HG02938 (cell line): ENCODE measurements at regions not wholly inside any gene's neighbourhood (a gene's known extent, or its start where the extent isn't known, plus 50 kb on each side); places are given as distances from the start of the nearest gene placed in this dataset.

Experiments
- ATAC-seq: cut with Tn5 transposase; IDR thresholded peaks from one replicate; pipeline ENCODE4 v1.9.1; 2021; ENCODE audit warnings: mild to moderate bottlenecking, moderate library complexity; ENCODE audit not compliant: unreplicated experiment

DNA sequence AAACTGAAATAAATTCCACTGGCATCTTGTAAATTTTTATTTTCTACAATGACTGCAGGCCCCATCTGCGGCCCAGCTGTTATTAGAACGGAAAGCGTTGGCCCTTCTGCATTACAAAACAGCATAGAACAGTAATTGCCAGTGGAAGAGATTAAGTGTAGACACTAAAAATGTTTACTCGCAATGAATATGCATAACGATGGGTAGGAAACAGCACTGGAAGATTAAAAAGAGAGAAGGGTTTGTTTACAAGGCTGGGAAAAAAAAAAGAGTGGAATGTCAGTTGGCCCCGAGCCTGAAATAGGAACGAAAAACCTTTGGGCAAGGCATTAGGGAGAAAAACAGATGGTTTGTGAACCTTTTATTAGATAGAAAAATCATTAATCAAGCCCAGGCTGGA, 275.9 kb upstream of the TCF4 start:
- ATAC-seq: no peak

DNA sequence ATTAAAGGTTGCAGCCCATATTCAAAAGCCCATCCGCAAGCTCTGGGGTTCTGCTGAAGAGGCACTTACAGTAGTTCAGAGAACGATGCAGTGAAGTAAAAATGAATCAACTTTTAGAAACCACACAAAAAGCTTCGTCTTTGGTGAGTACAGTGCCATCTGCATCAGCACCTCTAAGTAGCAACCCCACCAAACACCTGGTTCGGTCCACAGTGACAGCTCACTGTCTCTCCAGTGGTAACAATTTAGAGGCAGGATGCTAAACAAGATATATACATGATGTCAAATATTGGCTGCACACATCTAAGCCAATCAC, 275.4 kb upstream of the TCF4 start:
- ATAC-seq: no peak

DNA sequence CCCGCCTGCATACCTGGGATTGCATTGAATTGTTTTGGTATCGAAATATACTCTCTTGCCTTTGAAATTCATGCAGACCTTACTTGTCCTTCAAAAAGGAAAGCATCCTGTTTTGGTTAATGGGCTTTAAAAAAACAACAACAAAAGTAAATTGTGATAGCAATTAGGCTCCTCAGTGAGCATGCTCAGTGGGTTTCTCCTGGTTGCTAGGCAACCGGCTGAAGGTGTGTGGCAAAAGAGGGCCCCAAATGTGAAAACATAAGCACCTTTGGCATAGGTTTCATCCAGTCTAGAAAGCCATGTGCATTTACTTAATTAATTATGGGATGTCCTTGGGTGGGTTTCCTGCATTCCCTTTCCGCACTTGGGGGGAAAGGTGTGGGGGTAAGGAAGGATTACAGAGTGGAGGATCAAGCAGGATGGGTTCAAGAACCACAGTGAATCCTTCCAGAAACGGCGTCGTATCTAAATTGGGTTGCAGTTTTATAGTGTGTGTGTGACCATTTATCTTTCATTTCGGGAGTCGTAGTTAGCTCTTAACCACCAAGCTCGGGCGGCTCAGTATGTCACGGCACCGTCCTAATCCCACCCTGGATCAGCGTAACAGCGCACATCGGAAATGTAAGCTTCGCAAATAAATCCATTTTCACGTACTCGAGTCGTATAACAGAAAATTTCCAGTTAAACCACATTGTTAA, 274.9 kb upstream of the TCF4 start:
- no peak for ATAC-seq

DNA sequence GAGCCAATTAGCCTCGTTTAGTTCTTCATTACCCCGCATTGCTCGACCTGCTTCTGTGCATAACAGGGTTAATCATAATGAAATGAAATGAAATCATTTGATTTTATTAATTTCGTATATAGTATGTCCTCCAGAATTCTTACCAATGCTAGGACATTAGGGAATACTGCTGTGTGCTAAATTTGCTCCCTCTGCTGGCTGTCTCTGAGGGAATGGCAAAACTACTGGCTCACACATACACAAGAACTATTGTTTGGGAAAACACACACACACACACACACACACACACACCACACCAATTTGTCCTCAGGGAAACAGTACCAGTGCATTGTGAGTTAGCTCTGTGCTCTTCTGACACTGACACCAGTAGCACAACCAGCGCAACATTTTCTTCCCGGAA, 273.3 kb upstream of the TCF4 start:
- no peak for ATAC-seq

DNA sequence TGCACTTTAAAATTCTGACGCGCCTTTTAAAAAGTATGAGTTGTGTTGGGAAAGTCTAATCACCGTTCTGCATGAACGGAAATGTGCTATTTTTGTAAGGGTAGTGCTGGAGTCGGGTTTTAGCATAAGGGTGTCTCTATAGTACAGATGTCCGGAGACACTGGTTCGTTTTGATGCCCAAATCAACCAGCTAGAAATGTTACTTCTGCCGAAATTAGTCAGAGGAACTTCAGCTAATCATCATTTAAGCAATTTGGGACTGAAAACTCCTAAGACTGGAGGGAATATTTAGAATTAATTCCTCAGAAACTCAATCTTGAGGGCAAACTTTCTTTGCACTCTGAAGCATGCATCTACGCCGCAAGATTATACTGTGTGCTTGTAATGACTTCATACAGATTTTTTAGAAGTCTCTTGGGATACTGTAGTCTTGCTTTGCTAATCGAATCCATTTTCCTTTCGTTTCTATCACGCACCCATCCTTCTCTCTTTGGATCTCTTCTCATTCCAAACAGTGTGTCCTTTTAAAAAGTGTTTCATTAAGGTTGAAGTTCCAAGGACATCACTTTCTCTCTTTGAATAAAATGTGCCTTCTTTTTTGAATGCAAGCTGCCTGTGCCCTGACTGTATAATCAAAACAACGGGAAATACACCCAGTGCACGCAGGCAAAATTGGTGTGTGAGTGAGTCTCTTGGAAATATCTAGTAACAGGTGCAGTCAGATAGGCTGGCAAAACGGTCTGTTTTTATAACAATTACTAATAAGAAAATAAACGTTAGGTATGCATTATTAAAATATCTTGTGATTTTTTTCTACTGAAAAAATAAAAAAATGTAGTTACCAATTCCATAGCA, 270.9 kb upstream of the TCF4 start:
- no peak for ATAC-seq

DNA sequence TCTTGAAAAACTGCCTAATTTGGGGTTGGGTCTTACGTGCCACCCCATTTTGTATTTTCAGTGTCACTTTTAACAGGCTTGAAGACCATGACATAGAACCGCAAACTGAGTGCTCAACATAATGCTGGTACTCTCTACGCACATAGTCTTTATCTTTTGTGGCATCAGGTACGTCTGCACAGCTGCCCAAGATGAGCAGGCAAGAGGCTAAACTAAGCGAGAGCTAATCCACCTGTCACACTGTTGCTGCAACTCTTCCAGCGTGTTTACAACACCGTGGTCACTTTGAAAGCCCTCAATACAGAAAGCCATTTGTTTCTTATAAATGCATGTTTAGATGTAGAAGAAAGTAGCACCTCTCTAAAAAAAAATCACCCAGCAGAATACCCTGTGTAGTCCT, 270.0 kb upstream of the TCF4 start:
- no peak for ATAC-seq

DNA sequence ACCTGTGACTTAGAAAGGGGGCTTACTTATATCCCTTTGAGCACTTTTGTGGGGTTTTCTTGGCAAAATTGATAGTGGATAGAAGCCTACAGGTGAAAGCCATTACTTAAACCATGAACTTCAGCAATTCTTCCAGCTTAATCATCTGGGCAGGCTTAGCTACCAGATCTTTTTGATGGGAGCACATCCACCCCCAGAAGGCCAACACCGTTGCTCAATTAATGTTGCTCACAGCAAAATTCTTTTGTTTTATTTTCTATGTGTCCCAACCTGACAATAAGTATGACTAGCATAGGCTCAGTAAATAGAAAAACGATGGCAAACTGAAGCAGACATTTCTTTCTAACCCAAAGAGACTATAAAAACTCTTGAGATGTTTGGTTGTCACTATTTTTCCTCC, 269.4 kb upstream of the TCF4 start:
- ATAC-seq: no peak

DNA sequence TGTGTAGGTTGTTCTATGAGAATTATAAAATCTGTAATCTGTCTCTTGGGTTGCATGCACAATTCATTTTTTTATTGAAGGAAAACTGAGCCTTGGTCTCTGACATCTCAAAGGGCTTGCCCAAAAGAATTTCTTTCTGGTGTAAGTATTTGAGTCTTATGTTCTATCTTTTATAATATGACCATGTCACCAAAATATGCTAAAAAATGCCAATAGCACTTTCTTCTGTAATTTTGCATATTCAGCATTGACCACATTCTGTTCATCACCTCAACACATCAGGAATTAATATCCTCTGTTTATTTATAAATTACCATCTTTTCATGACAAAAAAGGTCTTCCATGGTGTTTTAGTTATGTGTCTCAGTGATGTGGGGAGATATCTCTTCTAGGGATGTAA, 268.7 kb upstream of the TCF4 start:
- no peak for ATAC-seq

DNA sequence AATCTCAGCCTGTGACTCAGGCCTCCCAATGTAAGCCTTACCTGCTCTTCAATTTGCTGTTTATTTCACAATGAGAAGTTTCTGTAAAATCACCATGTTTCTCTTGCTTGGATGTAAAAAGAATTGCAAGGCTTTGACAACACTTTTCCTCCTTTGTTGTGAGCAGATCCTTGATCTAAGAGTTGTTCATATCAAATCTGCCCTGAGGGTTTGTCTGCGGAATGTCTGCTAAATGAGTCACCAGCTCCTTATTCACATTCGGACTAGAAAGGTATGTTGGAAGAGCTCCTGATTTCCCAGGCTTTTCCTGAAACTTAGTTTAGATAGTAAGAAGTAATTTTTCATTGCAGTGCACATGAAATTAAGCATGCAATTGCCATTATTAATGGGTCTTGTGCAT, 268.2 kb upstream of the TCF4 start:
- no peak for ATAC-seq

DNA sequence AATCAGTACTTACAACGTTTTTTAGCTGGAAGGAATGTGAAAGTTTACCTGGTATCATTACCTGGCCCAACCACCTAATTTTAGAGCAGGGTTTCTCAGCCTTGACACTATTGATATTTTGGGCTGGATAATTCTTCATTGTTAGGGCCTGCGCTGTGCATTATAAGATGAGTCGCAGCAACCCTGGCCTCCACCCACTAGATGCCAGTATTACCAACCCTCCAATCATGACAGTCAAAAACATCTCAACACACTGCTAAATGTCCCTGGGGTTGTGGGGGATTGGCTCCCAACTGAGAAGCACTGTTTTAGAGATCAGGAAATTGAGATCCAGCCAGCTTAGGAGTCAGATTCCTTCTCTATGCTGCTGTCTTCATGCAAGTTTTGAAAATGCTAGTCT, 265.3 kb upstream of the TCF4 start:
- ATAC-seq: no peak

DNA sequence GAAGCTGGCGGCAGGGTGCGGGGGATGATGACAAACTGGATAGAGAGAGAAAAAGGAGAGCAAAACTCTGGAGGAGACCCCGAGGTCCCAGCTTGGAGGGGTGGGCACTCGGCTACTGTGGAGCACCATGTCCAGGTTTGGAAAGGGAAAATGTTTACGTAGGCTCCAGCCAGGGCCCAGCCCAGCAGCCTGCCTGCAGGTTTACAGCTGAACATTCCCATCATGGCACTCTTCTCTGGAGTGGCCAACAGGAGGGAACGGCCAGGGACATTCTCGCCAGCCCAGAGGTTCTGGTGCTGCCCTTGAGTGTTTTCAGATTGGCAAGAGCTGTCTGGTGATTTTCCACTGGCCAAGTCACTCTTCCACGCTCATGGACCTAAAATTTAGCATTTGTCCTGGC, 262.9 kb upstream of the TCF4 start:
- ATAC-seq: no peak

DNA sequence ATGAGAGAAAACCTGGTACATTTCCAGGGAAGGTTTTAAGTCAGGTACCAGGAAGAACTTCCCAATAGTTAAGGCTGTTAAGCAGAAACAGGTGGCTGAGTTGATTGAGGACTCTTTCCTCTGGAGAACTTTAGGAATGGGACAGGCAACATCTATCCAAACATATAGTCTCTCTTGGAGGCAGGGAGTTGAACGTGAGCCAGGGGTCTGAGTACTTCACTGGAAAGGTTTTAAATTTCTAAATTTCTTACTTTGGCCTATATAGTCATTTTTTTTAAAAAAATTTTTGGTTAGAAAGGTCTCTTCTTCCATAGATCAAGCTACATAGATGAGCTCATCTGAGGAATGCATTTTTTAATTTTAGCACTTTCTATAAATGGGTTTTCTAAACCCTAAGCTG, 261.4 kb upstream of the TCF4 start:
- no peak for ATAC-seq

DNA sequence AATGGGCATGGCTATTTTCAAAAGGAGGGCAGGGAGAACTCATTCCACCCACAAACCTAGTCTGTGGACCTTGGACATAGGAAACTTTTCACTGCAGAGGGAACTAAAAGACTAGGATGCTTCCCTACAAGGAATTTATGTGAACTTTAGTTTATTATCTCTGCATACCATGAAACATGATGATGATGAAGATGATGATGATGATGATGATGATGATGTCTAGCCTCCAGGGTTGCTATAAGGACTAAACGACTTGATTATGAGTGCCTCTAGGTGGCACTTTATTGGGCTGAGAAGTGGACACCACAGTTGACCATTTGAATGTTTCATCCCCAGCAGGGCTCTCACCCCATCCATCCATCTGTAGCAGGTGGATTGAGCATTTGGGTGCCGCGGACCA, 260.0 kb upstream of the TCF4 start:
- no peak for ATAC-seq

DNA sequence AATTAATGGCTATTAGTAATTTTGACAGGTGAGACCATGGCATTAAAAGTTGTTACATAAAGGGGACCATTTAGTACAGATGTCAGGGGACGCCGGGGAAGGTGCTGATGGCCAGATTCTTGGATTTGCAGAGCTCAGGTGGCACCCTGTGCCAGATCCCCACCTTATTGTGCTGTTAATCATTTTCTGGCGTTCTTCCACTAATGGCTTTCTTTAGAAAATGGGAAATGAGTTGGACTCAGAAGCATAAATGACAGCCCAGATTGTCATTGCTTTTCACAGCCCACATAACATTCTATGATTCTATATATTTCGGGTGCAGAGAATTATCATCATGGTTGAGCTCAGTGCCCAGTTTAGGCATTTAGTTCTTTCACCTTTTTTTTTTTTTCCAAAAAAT, 257.2 kb upstream of the TCF4 start:
- ATAC-seq: no peak

DNA sequence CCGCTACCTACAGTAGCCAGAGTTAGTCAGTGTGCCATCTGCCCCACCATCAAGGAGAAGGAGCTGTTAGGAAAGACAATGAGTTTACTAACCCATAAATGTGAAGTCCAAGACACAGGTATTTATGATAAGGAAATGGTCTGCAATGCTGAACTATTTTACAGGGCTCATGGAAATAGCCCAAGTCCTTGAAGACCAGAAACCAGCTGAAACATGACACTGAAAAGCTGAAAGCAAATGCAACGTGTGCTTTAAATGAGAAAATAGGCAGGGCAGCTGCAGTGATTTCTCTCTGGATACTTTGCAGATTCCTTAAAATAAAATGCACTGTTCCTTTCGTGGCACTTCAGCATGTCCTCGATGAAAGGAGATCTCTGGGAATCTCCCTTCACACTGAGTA, 256.4 kb upstream of the TCF4 start:
- ATAC-seq: no peak

DNA sequence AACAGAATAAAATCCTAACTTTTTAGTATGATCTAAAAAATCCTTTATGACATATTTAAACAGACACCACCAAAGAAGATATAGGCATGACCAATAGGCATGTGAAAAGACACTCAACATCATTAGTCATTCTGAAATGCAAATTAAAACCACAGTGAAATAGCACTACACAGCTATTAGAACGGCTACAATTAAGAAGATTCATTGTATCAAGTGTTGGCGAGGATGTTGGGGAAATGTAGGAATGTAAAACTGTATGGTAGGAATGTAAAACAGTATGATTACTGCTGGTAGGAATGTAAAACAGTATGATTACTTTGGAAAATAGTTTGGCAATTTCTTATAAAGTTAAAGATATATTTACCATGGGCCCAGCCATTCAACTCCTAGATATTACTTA, 253.3 kb upstream of the TCF4 start:
- ATAC-seq: no peak

DNA sequence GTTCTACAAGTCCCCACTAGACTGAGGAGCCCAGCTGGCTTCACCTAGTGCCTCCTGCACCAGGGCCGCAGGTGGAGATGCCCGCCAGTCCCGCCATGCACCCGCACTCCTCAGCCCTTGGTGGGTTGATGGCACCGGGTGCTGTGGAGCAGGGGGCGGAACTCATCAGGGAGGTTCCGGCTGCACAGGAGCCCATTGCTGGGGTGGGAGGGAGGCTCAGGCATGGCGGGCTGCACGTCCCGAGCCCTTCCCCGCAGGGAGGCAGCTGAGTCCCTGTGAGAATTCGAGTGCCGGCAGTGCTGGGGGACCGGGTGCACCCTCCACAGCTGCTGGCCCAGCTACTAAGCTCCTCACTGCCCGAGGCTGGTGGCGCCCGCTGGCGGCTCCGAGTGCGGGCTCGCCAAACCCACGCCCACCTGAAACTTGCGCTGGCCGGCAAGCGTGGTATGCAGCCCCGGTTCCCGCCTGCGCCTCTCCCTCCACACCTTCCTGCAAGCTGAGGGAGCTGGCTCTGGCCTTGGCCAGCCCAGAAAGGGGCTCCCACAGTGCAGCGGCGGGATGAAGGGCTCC, 252.7 kb upstream of the TCF4 start:
- no peak for ATAC-seq

DNA sequence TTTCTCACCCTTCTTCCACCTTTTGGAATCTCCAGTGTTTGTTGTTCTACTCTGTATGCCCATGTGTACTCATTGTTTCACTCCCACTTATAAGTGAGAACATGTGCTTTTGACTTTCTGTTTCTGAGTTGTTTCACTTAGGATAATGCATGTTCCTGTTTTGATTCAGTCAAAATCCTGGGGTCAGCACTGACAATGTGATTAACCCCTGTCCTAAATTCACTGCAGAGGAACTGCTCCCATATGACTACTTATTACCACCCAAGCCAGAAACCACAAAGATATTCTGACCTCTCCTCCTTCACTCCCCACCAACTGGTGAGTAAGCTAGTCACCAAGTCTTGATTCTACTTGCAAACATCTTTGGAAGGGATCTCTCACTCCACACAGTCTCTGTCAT, 251.4 kb upstream of the TCF4 start:
- no peak for ATAC-seq

DNA sequence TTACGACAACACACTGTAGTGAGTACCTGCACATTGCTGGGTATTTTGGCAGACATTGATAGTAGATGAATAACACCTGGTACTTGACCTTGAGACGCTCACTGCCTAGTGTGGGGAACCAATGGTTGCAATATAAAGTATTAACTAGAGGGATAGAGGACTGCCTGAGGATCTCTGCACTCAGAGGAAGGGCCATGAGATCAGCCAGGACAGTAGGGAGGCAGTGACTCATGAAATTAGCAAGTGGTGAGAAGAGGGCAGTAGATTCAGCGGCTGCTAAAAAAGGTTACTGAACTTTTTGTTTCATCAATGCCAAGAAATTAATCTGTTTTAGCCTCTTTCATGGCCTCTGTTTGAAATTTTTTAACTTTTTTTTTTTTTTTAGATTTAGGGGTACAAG, 250.8 kb upstream of the TCF4 start:
- no peak for ATAC-seq

DNA sequence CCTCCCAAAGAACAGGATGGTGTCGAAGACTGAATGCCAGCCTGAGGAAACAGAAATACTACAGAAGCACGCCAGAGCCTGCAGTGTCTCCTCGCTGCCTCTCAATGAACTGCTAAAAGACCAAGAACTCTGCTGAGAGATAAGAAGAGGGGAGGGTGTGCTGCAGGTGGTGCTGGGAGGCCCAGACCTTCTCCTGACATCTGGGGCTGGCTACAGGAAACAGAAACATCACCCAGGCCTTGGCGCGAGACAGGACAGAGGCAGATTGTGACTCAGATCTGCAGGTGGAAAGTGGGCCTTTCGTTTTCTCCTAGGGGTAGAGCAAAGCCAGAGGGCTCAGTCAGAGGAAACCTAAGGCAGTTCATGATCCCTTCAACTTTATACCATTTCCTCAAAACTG, 250.3 kb upstream of the TCF4 start:
- no peak for ATAC-seq

DNA sequence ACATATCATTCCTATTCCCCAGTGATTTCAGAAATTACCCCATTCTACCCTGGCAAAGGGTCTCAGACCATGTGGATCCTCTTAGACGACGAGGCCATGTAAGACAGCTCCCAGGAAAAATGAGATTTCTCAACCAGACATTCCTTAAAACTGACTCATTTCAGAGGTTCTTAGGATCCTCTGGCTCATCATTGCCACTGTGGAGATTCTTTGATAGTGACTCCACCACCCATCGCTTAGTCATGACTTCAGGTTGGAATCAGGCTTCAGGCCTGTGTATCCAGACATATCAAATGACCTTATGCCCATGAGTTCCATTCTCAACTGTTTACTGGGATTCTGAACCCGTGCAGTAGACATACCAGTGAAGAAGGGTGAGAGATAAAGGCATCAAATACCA, 245.6 kb upstream of the TCF4 start:
- ATAC-seq: no peak

DNA sequence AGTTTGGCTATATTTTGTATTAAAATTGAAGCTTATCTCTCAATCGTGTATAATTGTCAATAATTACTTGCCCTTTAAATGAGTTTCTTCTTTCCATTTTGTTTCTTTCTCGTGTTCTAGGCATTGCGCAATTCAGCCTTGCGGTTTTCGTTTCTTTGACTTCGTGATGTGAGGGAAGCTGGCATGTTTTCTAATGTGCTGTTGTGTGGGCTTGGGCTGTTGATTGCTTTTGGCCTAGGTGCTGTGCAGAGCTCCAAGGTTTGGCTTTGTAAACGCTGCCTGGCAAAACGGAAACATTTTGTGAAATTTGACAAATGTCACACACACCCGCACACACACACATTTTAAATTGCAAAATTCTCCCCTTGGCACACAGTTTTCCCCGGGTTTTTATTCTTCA, 242.6 kb upstream of the TCF4 start:
- no peak for ATAC-seq

DNA sequence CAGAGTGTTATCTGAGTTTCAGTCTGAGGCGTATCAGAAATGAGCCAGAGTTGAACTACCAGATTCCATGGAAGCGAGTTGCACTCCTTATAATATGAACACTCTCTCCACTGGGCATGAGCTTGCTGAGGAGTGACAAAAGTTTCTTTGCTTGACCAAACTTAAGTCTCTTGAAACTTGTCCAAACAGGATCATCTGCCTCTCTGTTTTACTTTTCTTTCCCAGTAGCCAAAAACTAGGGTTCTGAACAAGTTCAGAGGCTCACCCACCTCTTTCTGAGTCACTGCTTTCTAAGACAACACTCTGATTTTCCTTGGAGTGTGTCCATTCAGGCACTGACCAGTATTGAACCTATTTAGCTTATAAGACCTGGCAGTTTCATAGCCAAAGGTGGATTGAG, 233.2 kb upstream of the TCF4 start:
- no peak for ATAC-seq
